Nucleus accumbens (tissue), 56 donors: ENCODE measurements at regions not wholly inside any gene's neighbourhood (a gene's known extent, or its start where the extent isn't known, plus 50 kb on each side); places are given as distances from the start of the nearest gene placed in this dataset.

ENCODE experiments used
- DNase-seq, 56 donors: peaks; one replicate each; lab custom pipeline; 2025; lab: John Stamatoyannopoulos, UW

DNA sequence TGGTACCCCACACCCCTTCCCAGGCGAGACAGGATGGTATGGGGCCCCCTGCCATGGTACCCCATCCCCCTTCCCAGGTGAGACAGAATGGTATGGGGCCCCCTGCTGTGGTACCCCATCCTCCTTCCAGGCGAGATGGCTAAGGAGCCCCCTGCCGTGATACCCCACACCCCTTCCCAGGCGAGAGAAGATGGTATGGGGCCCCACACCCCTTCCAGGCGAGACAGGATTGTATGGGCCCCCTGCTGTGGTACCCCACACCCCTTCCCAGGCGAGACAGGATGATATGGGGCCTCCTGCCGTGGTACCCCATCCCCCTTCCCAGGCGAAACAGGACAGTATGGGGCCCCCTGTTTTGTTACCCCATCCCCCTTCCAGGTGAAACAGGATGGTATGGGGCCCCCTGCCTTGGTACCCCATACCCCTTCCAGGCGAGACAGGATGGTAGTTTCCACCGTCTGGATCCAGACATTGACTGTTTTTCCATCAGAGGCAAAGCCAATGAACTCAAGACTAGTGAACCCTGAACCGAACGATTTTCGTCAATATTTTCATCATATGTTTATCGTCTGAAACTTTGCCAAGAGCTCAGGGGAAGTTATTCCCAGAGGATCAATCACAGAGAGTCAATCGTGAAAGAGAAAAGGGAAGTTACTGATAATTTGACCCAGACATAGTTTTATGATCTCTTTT, 75.0 kb downstream of the MYCN start:
- no peak for DNase-seq

DNA sequence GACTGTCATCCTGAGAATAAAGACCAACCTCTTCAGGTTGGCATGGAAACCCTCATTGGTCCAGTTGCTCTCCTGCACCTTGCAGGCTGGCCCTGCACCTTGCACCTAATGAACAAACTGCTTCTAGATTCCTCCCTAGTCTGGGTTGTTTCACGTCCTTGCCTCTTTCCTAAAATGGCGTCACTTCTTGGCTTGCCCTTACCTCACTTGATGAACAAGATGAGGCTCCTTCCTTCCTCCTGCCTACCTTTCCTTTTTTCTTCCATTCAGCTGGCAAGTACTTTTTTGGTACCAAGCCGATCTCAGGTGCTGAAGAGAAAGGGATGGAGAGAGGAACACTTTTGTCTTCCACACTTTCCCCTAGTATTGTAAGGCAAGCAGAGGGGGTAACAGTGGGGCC, 74.5 kb downstream of the MYCN start:
- DNase-seq = no peak

DNA sequence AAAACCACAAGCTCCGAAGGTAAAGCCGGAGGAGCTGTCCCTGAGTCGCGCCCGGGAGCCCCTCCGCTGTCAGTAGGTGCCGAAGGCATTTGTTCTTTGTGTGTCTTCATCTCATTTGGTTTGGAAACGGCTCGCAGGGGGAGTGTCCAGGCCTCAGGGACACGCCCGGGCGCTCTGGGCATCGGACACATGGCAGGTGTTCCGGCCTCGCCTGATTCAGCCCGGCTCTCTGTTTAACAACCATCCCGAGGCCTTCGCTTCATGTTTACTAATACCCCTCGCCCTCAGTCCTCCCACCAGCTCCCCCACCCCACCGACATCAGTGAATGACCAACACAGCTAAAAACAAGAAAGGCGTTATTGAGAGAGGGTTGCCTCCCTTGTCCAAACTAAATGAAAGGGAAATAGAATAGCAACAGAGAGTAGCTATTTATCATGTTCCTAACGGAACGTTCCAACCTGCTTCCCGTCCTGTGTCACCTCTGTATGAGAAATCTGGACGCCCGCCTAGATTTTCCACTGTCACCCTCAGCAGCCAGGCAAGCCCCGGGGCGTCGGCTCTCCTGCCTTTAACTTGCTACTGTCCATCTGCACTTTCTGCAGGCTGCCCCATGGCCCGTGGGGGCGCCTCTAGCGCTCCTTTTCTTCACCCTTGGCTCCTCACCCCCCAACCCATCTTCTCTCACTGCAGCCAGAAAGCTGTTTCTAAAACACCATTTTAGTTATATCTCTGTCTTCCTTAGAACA, 73.9 kb downstream of the MYCN start:
- peak in 44 of 56 donors; percentile 13 to 68 (median 49) for DNase-seq

DNA sequence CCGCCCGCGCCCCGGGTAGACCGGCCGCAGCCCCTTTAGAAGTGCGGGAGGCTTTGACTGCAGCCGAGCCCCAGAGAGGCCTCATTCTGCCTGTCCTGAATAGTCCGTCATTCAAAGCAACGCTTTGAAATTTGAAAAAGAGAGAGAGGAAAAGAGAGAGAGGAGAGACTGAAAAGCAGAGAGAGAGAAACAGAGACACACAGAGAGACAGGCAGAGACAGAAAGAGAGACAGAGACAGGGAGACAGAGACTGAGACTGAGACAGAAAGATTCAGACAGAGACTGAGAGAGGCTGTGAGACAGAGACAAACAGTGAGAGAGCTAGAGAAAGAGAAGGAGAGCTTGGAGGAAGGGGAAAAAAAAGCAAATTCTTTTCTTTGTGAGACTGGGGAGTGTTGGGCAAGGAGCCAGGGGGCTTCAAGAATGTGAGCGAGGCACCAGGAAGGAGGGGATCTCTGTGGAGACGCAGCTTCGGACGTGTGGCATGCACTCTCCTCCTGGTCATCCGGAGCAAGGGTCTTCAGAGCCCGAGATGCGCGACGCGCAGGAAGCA, 73.1 kb downstream of the MYCN start:
- peak in 3 of 56 donors; percentile 20 to 37 (median 33) for DNase-seq

DNA sequence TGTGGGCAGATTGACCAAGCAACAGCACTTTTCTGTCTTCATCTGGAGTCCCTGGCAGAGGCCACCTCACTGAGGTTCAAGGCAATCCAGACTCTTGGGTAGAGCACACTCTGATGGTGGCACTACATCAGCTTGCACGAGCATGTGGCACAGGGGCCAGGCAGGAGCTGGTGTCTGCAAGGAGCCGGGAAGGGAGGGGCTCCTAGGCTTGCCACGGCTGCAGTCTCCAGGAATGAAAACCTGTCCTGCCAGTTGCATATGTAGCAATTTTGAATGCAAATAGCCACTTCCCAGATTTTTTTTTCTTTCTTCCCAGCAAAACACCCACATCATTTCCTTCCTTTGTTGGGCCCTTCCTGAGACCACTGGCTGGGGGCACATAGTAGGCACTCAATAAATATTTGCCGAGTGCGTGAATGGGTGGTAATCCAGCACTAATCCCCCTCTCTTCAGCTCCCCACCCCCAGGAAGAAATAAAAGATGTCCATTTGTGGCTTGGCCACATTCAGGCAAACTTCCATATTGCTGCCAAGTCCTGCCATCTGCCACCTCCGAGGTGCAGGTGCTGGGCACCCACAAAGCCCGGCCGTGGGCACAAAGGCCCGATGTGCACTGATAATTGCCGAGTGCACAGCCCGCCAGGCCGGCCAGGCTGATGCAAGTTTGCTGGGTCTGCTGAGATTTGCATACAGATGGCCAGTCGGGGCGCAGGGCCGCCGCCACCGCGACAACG, 72.4 kb downstream of the MYCN start:
- peak in 23 of 56 donors; percentile 7 to 45 (median 22) for DNase-seq

DNA sequence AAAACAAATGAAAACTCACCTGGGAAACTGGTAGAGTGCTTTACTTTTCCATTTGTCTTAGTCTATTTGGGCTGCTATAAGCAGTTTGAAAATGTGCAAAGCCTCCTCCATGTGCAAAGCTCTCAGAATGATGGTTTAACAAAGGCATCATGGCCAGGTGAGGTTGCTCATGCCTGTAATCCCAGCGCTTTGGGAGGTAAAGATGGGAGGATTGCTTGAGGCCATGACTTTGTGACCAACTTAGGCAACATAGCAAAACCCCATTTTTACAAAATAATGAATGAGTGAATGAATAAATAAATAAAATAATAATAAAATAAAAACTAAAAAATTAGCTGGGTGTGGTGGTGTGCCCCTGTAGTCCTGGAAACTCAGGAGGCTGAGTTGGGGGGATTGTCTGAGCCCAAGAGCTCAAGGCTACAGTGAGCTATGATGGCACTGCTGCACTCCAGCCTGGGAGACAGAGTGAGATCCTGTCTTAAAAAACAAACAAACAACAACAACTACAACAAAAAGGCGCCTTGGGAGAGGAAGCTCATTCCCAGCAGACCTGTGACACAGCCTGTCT, 71.8 kb downstream of the MYCN start:
- DNase-seq = no peak

DNA sequence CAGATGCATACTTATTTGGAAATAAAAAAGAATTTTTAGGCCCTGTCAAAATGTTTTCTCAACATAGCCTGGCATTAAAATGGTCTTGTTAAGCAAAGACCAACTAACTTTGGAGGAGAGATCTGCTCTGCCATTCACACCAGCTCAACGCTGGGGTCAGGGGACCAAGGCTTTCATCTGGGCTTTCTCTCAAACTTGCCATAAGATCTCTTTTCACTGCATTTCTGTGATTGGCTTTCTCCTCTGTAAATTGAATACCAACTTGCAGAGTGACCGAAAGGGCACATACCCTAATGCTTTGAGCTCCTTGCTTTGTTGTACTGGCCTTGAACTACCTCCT, 71.2 kb downstream of the MYCN start:
- no peak for DNase-seq

DNA sequence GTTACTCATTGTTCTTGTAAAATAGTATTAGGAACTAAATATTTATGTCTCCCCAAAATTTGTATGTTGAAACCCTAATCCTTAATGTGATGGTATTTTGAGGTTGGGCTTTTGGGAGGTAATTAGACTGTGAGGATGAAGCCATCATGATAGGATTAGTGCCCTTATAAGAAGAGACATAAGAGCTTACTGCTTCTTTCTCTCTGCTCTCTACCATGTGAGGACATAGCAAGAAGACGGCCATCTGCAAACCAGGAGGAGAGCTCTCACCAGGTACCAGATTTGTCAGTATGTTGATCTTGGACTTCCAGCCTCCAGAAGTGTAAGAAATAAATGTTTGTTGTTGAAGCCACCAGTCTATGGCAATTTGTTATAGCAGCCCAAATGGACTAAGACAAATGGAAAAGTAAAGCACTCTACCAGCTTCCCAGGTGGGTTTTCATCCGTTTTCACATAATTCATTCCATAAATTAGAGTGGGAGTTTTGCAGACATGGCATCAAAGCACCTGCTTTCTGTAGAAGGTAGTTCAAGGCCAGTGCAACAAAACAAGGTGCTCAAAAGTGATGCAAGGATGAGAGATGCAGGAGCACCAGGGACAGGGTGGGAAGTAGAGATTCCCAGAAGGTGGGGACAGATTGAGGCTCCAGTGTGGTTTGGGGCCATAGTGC, 70.7 kb downstream of the MYCN start:
- no peak for DNase-seq

DNA sequence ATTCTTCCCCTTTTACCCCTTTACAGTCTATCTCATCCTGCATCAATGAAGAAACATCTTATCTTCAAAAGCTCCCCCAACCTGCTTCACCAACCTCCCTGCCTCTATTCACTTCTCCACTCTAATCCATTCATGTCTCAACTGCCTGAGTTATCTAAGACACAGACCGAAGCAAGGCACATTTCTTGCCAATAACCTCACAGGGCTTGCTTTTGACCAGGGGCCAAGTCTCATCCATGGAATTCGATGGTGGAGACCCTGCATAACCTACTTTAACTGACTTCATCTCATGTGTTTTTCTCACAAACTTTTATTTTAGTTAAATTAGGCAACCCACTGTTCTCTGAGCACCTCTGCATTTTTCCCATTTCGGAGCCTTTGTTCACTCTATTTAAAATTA, 69.7 kb downstream of the MYCN start:
- DNase-seq = no peak

DNA sequence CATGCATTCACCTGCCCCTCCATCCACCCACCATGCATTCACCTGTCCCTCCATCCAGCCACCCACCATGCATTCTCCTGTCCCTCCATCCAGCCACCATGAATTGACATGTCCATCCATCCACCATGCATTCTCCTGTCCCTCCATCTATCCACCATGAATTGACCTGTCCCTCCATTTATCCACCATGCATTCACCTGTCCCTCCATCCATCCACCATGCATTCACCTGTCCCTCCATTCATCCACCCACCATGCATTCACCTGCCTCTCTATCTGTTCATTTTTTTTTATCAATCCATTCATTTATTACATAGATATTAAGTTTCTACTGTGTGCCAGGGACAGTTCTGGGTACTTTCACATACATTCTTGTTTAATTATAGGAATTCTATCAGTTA, 69.2 kb downstream of the MYCN start:
- no peak for DNase-seq

DNA sequence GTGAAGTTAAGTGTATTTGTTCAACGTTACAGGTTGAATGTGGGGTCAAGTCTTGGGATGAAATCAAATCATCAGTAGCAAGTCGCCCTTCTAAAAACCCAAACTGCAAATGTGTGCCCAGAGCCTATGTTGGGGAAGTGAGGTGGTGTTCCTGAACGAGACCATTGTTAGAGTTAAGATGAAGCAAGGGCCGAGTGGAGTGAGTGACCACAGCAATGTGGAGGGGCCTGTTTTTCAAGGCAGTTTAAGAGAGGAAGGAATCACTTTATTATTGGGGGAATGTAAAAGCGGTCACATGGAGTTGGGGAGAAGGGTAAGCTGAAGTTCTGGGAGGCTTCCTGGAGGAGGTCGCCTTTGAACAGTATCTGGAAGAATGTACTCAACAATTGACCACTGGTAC, 68.5 kb downstream of the MYCN start:
- no peak for DNase-seq

DNA sequence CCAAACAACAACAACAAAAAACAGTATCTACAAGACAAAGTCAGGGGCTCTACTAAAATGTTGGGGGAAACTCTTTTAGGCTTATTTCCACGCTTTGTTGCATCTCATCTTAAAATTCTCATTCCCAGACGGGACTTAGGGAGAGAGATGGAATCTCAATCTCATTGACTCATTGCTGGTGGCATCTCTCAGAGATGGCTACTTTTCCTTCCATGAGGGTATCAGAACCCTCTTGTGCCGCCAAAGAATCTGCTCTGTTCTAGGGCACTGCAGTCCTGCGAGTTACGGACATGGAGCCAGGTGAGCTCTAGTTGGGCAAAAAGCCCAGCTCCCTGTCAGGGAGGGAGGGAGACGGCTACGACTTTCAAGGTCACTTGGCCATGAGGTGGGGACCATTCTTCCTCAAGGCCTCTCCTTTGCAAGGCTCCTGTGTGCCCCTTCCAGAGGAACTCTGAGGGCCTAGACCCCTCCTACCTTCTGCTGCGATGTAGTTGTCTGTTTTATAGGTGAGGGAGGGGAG, 68.0 kb downstream of the MYCN start:
- no peak for DNase-seq

DNA sequence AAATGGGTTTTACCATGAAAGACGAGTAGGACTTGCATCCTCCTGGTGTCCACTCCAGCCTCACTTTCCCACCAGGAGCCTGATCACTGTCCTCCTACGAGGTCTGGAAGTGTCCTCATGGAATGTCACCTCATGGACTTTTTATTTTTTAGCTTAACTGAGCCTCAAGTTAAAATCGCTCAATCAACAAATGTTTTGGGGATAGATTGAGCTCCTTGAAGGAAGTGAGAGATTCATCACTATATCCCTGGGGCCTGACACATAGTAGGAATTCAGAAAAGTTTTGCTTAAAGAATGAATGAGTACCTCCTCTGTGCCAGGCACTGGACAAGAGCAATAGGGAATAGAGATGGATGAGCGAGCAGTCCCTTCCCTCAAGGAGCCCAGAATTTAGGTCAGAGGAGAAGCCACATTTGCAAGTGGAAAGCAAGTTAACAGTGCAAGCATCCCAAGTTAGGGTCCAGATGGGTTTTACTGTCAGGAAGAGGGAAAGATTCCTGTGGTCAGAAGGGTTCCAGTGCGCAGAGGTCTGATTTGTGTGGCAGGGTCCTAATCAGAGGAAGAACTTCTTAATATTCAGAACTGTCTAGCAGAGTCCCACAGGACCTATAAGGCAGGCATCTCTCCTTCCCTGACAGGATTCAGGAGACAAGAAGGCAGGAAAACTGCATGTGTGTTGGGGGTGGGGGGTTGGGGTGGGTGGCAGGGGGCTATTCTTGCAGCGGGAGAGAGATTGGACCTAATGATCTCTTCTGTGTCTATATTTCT, 67.0 kb downstream of the MYCN start:
- no peak for DNase-seq

DNA sequence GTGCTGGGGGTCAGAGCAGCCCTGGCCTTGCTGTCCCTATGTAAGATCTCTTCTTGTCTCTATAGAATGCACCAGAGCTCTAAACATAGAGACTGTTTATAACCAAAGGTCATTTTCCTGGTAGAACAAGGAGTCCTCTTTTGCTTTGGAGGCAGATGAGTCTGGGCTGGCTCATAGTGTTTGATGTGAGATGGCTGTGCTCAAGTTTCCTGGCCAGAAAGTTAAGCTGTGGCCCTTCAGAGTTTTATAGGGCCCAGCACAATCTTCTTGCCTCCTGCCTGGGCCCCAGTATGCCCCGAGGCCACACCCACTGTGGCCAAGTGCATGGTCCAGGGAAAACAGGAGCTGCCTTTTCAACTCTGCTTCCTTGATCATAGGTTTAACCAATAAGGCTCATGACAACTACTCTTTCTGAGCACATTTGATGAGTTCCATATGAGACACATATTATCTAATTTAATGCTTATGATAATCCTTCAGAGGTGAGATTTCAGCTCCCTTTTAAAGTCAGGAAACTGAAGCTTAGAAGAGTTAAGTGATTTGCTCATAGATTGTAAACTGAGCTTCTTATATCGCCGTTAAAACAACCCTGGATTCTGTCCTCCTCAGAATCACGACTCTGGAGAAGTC, 66.3 kb downstream of the MYCN start:
- no peak for DNase-seq

DNA sequence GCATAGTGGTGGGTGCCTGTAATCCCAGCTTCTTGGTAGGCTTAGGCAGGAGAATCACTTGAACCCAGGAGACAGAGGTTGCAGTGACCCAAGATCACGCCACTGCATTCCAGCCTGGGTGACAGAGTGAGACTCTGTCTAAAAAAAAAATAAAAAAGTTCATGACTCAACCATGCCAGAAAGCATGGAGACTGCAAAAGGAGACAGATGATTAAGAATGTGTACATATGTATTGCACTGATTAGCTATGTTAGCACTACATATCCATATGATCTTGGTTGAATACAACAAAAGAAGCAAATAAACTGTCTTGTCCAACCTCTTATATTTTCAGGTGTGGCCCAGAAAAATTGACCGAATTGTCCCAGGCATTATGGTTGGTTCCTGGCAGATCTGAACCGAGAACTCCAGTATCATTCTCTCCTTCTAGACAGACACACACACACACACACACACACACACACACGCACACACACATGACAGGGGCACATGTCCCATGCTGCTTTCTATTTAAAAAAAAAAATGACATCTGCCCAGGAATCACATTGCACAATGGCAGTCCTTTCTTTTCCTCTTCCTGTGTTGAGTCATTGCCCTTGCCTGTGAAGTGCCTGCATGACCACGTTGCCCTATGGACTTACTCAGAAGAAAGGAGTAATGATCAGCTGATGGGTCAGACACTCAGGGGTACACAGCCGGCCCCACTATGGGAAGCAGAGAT, 65.6 kb downstream of the MYCN start:
- DNase-seq = peak in 1 of 56 donors; percentile 11

DNA sequence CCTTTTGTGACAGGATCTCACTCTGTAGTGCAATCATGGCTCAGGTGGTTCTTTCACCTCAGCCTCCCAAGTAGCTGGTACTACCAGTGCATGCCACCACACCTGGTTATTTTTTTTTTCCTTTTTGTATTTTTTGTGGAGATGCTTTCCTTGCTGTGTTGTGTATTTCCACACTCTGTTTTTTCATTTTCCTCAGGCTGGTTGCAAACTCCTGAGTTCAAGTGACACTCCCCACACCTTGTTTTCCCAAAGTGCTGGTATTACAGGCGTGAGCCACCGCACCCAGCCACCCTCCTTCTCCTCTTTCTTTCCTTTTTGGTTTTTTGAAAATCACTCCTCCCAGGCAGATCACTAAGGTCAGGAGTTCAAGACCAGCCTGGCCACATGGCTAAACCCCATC, 65.0 kb downstream of the MYCN start:
- no peak for DNase-seq

DNA sequence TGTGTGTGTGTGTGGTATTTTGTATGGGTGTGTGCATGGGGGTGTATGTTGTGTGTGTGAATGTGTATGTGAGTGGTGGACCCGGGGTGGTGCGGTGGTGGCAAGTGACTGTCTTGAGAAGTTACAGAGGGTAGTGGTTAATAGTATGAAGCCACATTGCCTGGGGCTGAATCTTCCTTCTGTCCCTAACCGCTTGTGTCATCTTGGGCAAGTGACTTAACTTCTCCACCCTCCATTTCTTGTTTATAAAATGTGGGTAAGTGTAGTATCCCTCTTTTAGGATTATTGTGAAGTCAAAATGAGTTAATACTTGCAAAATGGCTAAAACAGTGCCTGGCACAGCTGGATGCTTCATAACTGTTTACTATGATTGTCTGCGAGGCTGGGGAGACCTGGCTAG, 63.5 kb downstream of the MYCN start:
- DNase-seq = no peak

DNA sequence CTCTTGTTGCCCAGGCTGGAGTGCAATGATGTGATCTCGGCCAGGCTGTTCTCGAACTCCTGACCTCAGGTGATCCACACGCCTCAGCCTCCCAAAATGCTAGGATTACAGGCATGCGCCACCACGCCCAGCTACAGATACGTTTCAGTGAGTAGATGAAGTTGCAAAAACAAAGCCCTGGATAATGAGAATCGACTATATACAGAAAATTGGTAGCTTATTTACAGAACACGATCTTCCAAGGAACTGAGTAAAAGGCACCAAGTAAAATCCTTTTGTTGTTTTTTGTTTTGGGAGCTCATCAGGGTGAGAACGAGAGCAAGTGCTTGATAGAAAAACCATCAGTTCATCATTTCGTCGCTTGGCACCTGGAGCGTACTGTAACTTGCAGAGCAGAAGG, 62.8 kb downstream of the MYCN start:
- no peak for DNase-seq
